ENCODE measurements at regions not wholly inside any gene's neighbourhood (a gene's known extent, or its start where the extent isn't known, plus 50 kb on each side); places are given as distances from the start of the nearest gene placed in this dataset.

DNA sequence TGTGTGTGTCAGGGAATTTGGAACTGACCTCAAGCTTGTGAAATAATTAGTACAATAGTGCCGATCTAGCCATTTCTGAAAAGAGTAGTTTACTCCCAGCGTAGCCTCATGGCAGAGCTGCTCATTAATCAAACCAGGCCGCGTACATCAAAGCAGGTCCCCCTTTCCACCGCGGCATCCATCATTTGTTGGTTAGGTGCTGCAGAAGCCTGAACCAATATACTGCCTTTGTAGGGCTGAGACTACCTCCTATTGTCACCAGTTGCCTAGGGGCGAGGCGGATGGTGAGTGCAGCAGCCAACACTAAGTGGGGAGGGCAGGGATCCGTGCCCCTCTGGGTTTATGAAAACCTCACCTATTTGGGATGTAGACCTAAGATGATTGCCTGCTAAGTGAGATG is 264.1 kb downstream of the TMEM114 start:
- TF ChIP-seq, protein P1, sequence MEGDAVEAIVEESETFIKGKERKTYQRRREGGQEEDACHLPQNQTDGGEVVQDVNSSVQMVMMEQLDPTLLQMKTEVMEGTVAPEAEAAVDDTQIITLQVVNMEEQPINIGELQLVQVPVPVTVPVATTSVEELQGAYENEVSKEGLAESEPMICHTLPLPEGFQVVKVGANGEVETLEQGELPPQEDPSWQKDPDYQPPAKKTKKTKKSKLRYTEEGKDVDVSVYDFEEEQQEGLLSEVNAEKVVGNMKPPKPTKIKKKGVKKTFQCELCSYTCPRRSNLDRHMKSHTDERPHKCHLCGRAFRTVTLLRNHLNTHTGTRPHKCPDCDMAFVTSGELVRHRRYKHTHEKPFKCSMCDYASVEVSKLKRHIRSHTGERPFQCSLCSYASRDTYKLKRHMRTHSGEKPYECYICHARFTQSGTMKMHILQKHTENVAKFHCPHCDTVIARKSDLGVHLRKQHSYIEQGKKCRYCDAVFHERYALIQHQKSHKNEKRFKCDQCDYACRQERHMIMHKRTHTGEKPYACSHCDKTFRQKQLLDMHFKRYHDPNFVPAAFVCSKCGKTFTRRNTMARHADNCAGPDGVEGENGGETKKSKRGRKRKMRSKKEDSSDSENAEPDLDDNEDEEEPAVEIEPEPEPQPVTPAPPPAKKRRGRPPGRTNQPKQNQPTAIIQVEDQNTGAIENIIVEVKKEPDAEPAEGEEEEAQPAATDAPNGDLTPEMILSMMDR (conservative IDR thresholded peaks at IDR 0.05 in 1 of 2, IDR thresholded peaks at IDR 0.05 in 1 of 2; ENCODE audit: extremely low read depth in 1 of 2, insufficient read depth in 1 of 2, low read depth in 1 of 2, low read length in 2 of 2) = no peak
- no peak for TF ChIP-seq EZH2 (IDR thresholded peaks at IDR 0.05; ENCODE audit: borderline replicate concordance, low read length)
